GM23248 (cell line): ENCODE measurements at regions not wholly inside any gene's neighbourhood (a gene's known extent, or its start where the extent isn't known, plus 50 kb on each side); places are given as distances from the start of the nearest gene placed in this dataset.

Experiments used
- EZH2 ChIP-seq: fragments of 200-600 bp; sonication (generic); IDR thresholded peaks from 2 replicates; pipeline ENCODE4 v1.6.1; 2018; ENCODE audit warnings: antibody characterized with exemption, mild to moderate bottlenecking; ENCODE audit not compliant: insufficient read depth, poor library complexity, severe bottlenecking
- EZH2phosphoT487 ChIP-seq: fragments of 200-600 bp; sonication (generic); IDR thresholded peaks from 2 replicates; pipeline ENCODE4 v1.6.1; 2018; ENCODE audit warnings: antibody characterized with exemption, moderate library complexity, mild to moderate bottlenecking, low read depth; ENCODE audit not compliant: insufficient read depth

- no peak for TF ChIP-seq EZH2phosphoT487
- TF ChIP-seq EZH2, result no peak
These were observed 396.8 kb downstream of the SOX9 start for GRCh38 chr17:72517413-72518158.
